Brain microvascular endothelial cell (primary cell): ENCODE measurements at regions not wholly inside any gene's neighbourhood (a gene's known extent, or its start where the extent isn't known, plus 50 kb on each side); places are given as distances from the start of the nearest gene placed in this dataset.

ENCODE experiments used
- DNase-seq: peaks from one replicate; pipeline ENCODE4 v3.0.0-alpha.2; 2020
- H3K27ac ChIP-seq: fragments of 250-450 bp; sonication (Bioruptor Pico); 2 replicates; pipeline ENCODE4 v1.5.1; 2020; ENCODE audit warnings: mild to moderate bottlenecking, moderate library complexity
- H3K27me3 ChIP-seq: fragments of 250-450 bp; sonication (Bioruptor Pico); replicated peaks from 2 replicates; pipeline ENCODE4 v1.5.1; 2020; ENCODE audit warnings: mild to moderate bottlenecking
- H3K36me3 ChIP-seq: fragments of 250-450 bp; sonication (Bioruptor Pico); replicated peaks from 2 replicates; pipeline ENCODE4 v1.5.1; 2020; ENCODE audit warnings: mild to moderate bottlenecking
- H3K4me3 ChIP-seq: 2 replicates; pipeline ENCODE4 v1.5.1; 2011; ENCODE audit warnings: low read depth, mild to moderate bottlenecking, control low read depth, low read length, moderate library complexity
- in situ Hi-C: cut with HindIII; loops from 2 replicates; pipeline ENCODE4 v1.10.0; 2017; ENCODE audit warnings: low sequenced_read_pairs, low pct_ligation_motif_present
- TF ChIP-seq, protein P1 (sequence below): IDR thresholded peaks from 2 replicates; pipeline ENCODE4 v1.5.1; 2011; ENCODE audit warnings: low read depth, mild to moderate bottlenecking, moderate library complexity, low read length, control low read depth, inconsistent platforms; ENCODE audit errors: missing control alignments

DNA sequence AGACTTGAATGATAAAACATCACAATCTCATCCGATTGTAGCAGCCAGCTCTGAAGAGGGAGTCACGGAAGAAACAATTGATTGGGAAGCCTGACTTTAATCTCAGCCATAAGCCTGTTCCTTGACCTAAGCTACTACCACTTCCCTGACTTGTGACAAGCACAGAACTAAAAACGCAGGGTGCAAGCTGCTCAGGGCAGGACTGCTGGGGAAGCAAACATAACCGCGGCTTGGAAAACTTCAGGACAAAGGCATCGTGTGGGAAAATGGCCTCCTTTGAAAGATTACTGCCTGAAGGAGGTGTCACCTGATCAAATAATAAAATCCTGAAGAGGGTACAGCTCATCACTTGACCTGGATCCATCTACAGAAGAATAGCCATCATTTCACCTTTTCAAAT, 595.3 kb upstream of the CADM1 start:
- in situ Hi-C loops: no loop called here
- no peak for DNase-seq
- TF ChIP-seq, protein P1, sequence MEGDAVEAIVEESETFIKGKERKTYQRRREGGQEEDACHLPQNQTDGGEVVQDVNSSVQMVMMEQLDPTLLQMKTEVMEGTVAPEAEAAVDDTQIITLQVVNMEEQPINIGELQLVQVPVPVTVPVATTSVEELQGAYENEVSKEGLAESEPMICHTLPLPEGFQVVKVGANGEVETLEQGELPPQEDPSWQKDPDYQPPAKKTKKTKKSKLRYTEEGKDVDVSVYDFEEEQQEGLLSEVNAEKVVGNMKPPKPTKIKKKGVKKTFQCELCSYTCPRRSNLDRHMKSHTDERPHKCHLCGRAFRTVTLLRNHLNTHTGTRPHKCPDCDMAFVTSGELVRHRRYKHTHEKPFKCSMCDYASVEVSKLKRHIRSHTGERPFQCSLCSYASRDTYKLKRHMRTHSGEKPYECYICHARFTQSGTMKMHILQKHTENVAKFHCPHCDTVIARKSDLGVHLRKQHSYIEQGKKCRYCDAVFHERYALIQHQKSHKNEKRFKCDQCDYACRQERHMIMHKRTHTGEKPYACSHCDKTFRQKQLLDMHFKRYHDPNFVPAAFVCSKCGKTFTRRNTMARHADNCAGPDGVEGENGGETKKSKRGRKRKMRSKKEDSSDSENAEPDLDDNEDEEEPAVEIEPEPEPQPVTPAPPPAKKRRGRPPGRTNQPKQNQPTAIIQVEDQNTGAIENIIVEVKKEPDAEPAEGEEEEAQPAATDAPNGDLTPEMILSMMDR: no peak
- Histone ChIP-seq H3K36me3 (no peaks in the 10 kb centered on the region), H3K27me3 (no peaks in the 10 kb centered on the region), H3K27ac (no peak overlapping the region), H3K4me3 (no peak overlapping the region)

DNA sequence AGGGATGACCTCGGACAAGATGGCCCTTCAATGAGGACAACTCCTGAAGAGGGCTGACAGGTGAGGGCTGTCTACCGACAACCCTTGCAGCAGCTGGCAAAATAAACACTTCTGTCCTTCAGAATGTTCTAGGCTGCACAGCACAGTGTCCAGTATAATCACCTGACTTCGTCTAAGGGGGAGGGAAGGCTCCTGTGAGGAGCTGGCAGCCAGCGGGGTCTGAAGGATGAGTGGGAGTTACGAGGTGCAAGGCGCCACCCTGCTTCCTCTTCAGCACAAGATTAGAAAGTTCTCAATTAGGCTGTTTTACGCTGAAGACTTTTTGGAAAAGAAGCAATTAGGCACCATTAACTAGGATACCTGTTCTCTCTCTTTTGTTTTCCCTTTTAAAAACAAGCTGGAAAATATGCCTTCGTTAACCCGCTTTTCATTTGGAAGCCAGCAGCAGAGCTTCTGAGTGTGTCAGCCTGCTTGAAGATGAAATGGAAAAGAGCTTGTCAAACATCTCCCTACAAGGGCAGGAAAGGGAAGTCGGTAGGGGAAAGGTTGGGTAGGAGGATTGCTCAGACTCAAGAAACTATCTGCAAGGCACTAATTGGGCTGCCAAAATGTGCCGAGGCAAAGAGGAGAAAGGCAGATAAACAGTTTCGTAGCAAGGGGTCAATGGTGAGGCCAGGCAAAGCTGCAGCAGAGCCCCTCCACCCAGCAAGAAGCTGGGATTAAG, 592.2 kb upstream of the CADM1 start:
- Histone ChIP-seq H3K27me3 (no peaks in the 10 kb centered on the region), H3K27ac (no peak overlapping the region), H3K4me3 (no peak overlapping the region), H3K36me3 (no peaks in the 10 kb centered on the region)
- in situ Hi-C loops: no loop called here
- no peak for DNase-seq
- TF ChIP-seq, protein P1: no peak

DNA sequence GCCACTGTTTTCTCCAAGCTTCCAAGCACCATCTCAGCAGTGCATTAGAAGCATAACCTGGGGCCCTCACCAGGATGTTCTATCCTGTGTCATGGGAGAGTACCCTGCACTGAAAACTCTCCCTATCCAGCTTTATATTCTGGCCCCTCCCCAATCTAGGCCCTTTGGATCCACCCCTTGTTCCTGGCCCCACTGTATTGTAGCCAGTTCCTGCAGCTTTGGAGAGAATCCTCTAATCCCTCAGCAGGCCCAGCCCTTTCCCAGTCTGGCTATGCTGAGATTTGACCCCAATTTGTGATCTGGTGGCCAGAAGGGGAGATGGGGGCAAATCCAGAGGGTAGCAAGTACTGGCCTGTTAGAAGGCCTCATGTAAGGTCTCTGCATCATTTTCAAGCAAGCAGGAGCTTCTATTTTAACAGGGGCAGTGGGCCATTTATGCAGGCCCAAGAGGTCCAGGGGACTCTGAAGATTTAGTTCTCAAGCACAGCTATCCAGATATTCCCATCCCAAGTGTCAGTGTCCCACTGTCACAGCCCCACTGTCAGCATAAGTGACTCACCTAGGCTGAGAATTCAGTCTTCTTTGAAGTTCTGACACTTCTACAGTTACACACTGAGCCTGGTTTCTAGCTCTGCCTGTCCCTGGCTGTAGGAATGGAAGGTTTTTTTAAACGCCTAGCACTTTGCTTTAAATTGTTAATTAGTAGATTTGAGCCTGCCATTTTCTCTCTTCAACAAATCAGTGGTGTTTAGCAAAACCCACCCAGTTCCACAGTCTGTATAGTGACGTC, 589.5 kb upstream of the CADM1 start:
- no peaks in the 10 kb centered on the region for H3K27me3 ChIP-seq
- no peak for DNase-seq
- H3K4me3 ChIP-seq: no peak overlapping the region
- no peaks in the 10 kb centered on the region for H3K36me3 ChIP-seq
- H3K27ac ChIP-seq: no peak overlapping the region
- TF ChIP-seq, protein P1: no peak
- in situ Hi-C loops: no loop called here

DNA sequence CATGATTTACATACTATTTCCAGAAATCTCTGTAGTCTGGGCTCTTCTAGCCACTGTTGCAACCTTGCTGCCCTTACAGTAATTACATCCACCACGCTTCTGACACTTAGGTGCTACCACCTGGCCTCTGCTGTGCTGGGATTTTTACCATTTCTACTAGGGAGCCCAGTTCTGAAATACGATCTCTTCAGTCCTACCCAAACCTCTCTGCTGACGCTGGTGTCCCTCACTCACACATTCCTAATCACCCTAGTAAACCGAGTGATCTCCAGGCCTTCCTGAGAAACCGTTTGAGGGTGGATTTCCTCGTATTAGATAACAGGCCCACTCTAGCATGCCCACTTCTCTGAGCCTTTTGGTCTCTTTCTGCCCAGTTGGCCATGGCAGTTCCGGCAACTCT, 588.9 kb upstream of the CADM1 start:
- no peaks in the 10 kb centered on the region for H3K27me3 ChIP-seq
- no peak overlapping the region for H3K27ac ChIP-seq
- no peaks in the 10 kb centered on the region for H3K36me3 ChIP-seq
- in situ Hi-C loops: no loop called here
- TF ChIP-seq, protein P1: no peak
- no peak for DNase-seq
- no peak overlapping the region for H3K4me3 ChIP-seq

DNA sequence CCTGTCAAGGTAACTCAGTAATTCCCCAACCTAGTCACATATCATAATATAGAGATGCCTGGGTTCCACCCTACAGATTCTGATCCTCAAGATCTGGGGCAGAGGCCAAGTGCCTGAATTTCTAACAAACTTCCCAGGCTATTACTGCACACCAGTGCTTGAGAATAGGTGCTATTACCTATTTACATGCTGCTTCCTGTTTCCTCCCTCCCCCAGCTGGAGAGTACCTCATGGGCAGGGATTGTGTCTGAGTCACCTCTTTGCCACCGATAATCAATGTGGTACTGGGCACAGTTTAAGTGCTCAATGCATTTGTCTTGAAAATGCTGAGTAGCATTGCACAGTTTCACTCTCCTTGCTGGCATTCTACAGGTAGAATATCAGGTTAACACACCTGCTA, 582.2 kb upstream of the CADM1 start:
- no peaks in the 10 kb centered on the region for H3K36me3 ChIP-seq
- in situ Hi-C loops: no loop called here
- H3K4me3 ChIP-seq: no peak overlapping the region
- H3K27ac ChIP-seq: no peak overlapping the region
- no peaks in the 10 kb centered on the region for H3K27me3 ChIP-seq
- DNase-seq: no peak
- TF ChIP-seq, protein P1: no peak
